Heart right ventricle (tissue), 16 donors: ENCODE measurements at regions not wholly inside any gene's neighbourhood (a gene's known extent, or its start where the extent isn't known, plus 50 kb on each side); places are given as distances from the start of the nearest gene placed in this dataset.

Experiments used
- ATAC-seq, 8 donors: fragments of 200-7000 bp; cut with Tn5 transposase; one replicate each; pipeline ENCODE4 v1.9.1; 2020; ENCODE audit warnings: mild to moderate bottlenecking in 8 of 8, moderate library complexity in 8 of 8, moderate number of reproducible peaks in 1 of 8
- DNase-seq, 2 donors: peaks; one replicate each; pipeline ENCODE4 v3.0.0-alpha.2; 2020
- H3K27ac ChIP-seq, 10 donors: fragments of 200-600 bp; sonication (generic) in 2 of 10; one replicate each; pipeline versions ENCODE4 v1.5.0 to v1.8.0; 2020 to 2022; ENCODE audit warnings: mild to moderate bottlenecking in 3 of 10
- H3K27me3 ChIP-seq, 7 donors: fragments of 200-600 bp; one replicate each; pipeline ENCODE4 v1.8.0; 2021 to 2022; ENCODE audit warnings: mild to moderate bottlenecking in 2 of 7
- H3K36me3 ChIP-seq, 9 donors: fragments of 200-600 bp; sonication (generic) in 1 of 9; one replicate each; pipeline versions ENCODE4 v1.5.0 to v1.8.0; 2020 to 2022; ENCODE audit warnings: mild to moderate bottlenecking in 2 of 9
- H3K4me1 ChIP-seq, 9 donors: fragments of 200-600 bp; sonication (generic) in 1 of 9; one replicate each; pipeline versions ENCODE4 v1.5.0 to v1.8.0; 2020 to 2022; ENCODE audit warnings: mild to moderate bottlenecking in 4 of 9
- H3K4me3 ChIP-seq, 10 donors: fragments of 200-600 bp; sonication (generic) in 2 of 10; one replicate each; pipeline versions ENCODE4 v1.5.0 to v1.8.0; 2020 to 2022; ENCODE audit warnings: mild to moderate bottlenecking in 7 of 10, moderate library complexity in 2 of 10
- H3K9me3 ChIP-seq, 11 donors: fragments of 200-600 bp in 10 of 11; sonication (generic) in 2 of 11; one replicate each; pipeline versions ENCODE4 v1.5.0 to v1.8.0; 2013 to 2022; ENCODE audit warnings: mild to moderate bottlenecking in 2 of 11, control low read depth in 1 of 11, moderate library complexity in 1 of 11
- CTCF ChIP-seq, 9 donors: fragments of 200-600 bp; sonication (generic) in 2 of 9; IDR thresholded peaks; one replicate each; pipeline versions ENCODE4 v1.5.0 to v1.8.0; 2021 to 2022; ENCODE audit warnings: antibody characterized with exemption in 9 of 9, mild to moderate bottlenecking in 5 of 9, moderate library complexity in 1 of 9
- whole genome bisulfite sequencing, 2 donors: extraction: QIAGEN DNeasy Blood & Tissue Kit; methylation state at CpG; one replicate each; pipeline ENCODE4 v1.1.7; 2013; ENCODE audit warnings: inconsistent platforms in 1 of 2; 5-methylcytosine and 5-hydroxymethylcytosine counted together
- intact Hi-C, 10 donors: fragments of 100-400 bp; cut with DNase I; formaldehyde crosslinking; loops; one replicate each; pipeline versions ENCODE4 v1.11.1 to v1.14.2; 2022
- donor health status: Arrhythmogenic right ventricular cardiomyopathy.
- donor health status: ischemic (EF 13 %, LVEDD 7.1; RV severe dilation, severe dysfunction).
- donor health status: healthy with polysubstance abuse.
- donor health status: DM: no; HTN: yes; CAD: no.
- donor health status: DM: no; HTN: no; CAD: no.
- donor health status: ischemic (EF 25% LVEDD 6.9; RV normal size, moderate dysfunction).
- donor health status: ischemic (EF 25% LVEDD 5.7; RV mildly dilated, moderate dysfunction).
- donor health status: healthy.
- donor health status: DM: yes; HTN: yes; CAD: no.
- donor health status: Ischemic cardiomyopathy.
- donor health status: ischemic (EF 35%, LVEDD 5.7; RV mildly dilated, moderate dysfunction).
- donor health status: nonischemic (EF 11% LVEDD 7.7; RV severe dilation, severe dysfunction).
- donor health status: DM: yes; HTN: yes; CAD: no.
- donor health status: PGD.
- donor health status: ischemic (EF 29% LVEDD 5.4; RV normal size, mild dysfunction).
- donor health status: nonischemic (EF 23%, LVEDD 6.1; RV moderate dilation, normal function).

- no peak for TF ChIP-seq CTCF (IDR thresholded peaks at IDR 0.05)
- Histone ChIP-seq H3K4me1 (no peaks in the 10 kb centered on the region), H3K27ac (no peak overlapping the region), H3K4me3 (no peak overlapping the region), H3K27me3 (no peaks in the 10 kb centered on the region), H3K36me3 (no peaks in the 10 kb centered on the region), H3K9me3 (peaks cover 0 to 24% (median 0%) of the 10 kb centered on the region in 11 donors)
- intact Hi-C loops = no loop called here
- WGBS, 2 donors = 75 to 80% methylated on average over 4 of the region's 4 CpGs
- ATAC-seq (no peak), DNase-seq (no peak)
Observed at GRCh38 chr6:66568271-66568670, 861.2 kb upstream of the EYS start.

GRCh38 chr6:66561479-66561878 lies 854.5 kb upstream of the EYS start:
- DNase-seq (no peak), ATAC-seq (no peak)
- no peaks in the 10 kb centered on the region for H3K36me3 ChIP-seq
- whole genome bisulfite sequencing, 2 donors = 91 to 92% methylated on average over 6 of the region's 6 CpGs
- intact Hi-C loops = no loop called here
- H3K4me3 ChIP-seq = no peak overlapping the region
- no peaks in the 10 kb centered on the region for H3K27me3 ChIP-seq
- H3K9me3 ChIP-seq = peaks cover 0 to 34% (median 4%) of the 10 kb centered on the region in 11 donors
- no peak for TF ChIP-seq CTCF (IDR thresholded peaks at IDR 0.05)
- H3K4me1 ChIP-seq = no peaks in the 10 kb centered on the region
- H3K27ac ChIP-seq = no peak overlapping the region

DNA sequence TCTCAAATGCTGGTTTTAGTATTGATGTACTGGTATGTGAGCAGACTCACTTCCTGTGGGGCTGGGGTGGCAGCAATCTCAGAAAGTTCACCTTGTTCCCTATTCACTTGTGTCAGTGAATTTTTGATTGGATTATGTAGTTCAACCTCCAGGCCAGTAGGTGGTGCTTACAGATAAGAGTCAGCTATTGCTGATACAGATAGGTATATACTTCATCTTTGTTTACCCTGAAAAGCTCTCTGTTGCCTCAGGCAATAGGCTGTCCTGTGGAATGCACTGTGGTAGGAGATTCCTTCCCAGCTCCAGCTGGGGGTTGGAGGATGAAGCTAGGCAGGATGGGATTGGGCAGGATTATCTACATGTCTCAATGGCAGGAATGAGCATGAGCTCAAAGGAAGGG lies 851.2 kb upstream of the EYS start:
- no peak for ATAC-seq
- Histone ChIP-seq H3K4me1 (no peaks in the 10 kb centered on the region), H3K27me3 (no peaks in the 10 kb centered on the region), H3K36me3 (no peaks in the 10 kb centered on the region), H3K9me3 (peaks cover 0 to 45% (median 13%) of the 10 kb centered on the region in 11 donors), H3K27ac (no peak overlapping the region), H3K4me3 (no peak overlapping the region)
- TF ChIP-seq CTCF (IDR thresholded peaks at IDR 0.05) = no peak
- DNase-seq = no peak
- intact Hi-C loops = no loop called here

DNA sequence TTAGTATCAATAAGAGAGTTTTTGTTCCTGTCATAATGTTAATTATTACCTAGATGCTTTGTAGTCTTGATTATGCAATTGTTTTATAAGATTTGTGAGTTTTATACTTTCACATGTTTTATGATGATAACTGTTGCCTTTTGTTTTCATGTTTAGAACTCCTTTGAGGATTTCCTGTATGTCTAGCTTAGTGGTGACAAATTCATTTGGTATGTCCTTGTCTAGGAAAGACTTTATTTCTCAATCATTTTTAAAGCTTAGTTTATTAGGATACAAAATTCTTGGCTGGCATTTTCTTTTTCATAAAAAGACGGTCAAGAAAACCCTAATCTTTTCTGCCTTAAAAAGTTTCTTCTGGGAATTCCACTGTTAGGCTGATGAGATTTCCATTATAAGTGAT lies 849.9 kb upstream of the EYS start:
- peaks cover 0 to 54% (median 13%) of the 10 kb centered on the region in 11 donors for H3K9me3 ChIP-seq

More for the DNA sequence above, 849.9 kb upstream of the EYS start:
- no peaks in the 10 kb centered on the region for H3K4me1 ChIP-seq
- no peaks in the 10 kb centered on the region for H3K36me3 ChIP-seq
- no peak for TF ChIP-seq CTCF (IDR thresholded peaks at IDR 0.05)
- ATAC-seq (no peak), DNase-seq (no peak)
- WGBS, 2 donors = 61 to 79% methylated on average over 1 of the region's 1 CpG
- H3K4me3 ChIP-seq = no peak overlapping the region
- no peaks in the 10 kb centered on the region for H3K27me3 ChIP-seq
- intact Hi-C loops = no loop called here
- no peak overlapping the region for H3K27ac ChIP-seq
